OCI-LY3 (cell line): ENCODE measurements at regions not wholly inside any gene's neighbourhood (a gene's known extent, or its start where the extent isn't known, plus 50 kb on each side); places are given as distances from the start of the nearest gene placed in this dataset.

Experiments
- CTCF ChIP-seq: fragments of 200-600, 300-600 bp; sonication (generic); IDR thresholded peaks from 2 replicates; pipeline ENCODE4 v1.5.1; 2014; ENCODE audit warnings: antibody characterized with exemption, low read length, low read depth
- EZH2phosphoT487 ChIP-seq: fragments of 200-600 bp; shearing (Covaris generic); IDR thresholded peaks from 2 replicates; pipeline ENCODE4 v1.6.1; 2018; ENCODE audit warnings: antibody characterized with exemption, mixed run types, low read depth

DNA sequence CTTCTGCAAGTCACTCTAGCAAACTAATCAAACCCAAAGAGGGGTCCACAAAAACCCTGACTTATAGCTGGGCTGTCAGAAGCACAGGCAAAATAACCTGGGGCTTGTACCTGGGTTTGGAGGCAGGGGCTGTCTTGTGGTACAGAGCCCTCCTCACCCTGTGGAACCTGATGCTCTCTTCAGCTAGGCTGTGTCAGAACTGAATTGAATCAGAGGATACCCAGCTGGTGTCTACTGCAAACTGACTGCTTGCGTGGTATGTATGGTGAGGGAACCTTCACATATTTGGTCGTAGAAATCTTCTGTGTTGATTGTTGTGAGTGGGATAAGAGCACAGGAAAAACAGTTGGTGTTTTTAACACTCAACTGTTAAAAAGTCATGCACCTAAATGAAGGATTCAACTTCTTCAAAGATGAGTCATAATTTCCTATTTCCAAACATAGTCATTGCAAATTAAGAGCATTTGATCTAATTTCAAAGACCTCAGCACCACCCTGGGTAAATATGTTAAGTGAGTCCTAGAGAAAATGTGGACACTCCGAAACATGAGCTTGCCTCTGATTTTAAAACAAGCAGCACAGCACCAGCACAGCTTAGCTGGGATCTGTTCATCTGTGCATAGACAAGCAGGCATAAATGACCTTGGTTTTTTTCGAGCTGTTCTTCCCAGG, 840.2 kb downstream of the UQCRFS1 start:
- no peak for TF ChIP-seq CTCF
- TF ChIP-seq EZH2phosphoT487, result no peak
